ENCODE measurements at regions not wholly inside any gene's neighbourhood (a gene's known extent, or its start where the extent isn't known, plus 50 kb on each side); places are given as distances from the start of the nearest gene placed in this dataset.

- TF ChIP-seq CTCF (IDR thresholded peaks at IDR 0.05): no peak
- TF ChIP-seq POLR2A (IDR thresholded peaks at IDR 0.05): no peak
Observed at GRCh38 chr18:65983750-65984149, 232.9 kb downstream of the CDH7 start.
